ENCODE measurements at regions not wholly inside any gene's neighbourhood (a gene's known extent, or its start where the extent isn't known, plus 50 kb on each side); places are given as distances from the start of the nearest gene placed in this dataset.

DNA sequence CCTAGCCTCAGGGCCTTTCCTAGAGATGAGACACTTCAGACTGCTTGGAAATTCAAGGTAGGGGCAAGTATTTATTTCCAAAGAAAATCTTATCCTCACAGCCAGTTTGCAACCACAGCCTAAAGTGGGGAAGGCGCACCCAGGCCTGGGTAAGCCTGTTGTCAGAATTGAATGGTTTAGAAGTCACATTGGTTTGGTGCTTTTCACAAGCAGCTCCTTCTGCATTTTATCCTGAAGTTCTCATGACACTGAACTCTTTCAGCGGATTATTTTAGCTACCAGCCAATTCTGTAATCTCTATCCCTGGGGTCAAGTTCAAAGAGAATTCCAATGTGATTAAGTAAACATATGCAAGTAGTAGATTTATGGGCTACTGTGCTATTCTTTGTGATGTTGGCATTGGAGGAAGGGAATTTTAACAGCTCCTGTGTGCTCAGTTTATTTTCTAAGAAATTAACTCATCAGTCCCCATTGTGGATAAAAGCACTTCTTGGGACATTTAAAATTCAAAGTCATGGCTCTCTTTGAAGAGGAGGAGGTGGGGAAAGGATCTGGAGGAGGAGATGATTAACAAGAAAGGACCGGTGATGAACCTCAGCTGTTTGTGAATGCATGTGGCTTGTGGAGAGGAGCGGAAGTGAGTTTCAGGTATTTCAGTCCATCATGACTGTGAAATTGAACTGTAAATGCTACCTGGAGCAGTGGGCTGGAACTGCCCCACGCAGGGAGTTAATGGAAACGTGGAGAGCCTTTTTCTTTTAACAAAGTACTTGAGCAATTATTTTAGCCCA, 90.2 kb upstream of the CACUL1 start:
- TF ChIP-seq, protein P1, sequence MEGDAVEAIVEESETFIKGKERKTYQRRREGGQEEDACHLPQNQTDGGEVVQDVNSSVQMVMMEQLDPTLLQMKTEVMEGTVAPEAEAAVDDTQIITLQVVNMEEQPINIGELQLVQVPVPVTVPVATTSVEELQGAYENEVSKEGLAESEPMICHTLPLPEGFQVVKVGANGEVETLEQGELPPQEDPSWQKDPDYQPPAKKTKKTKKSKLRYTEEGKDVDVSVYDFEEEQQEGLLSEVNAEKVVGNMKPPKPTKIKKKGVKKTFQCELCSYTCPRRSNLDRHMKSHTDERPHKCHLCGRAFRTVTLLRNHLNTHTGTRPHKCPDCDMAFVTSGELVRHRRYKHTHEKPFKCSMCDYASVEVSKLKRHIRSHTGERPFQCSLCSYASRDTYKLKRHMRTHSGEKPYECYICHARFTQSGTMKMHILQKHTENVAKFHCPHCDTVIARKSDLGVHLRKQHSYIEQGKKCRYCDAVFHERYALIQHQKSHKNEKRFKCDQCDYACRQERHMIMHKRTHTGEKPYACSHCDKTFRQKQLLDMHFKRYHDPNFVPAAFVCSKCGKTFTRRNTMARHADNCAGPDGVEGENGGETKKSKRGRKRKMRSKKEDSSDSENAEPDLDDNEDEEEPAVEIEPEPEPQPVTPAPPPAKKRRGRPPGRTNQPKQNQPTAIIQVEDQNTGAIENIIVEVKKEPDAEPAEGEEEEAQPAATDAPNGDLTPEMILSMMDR (IDR thresholded peaks at IDR 0.05) = no peak
- TF ChIP-seq EZH2phosphoT487 (IDR thresholded peaks at IDR 0.05) = no peak
